Duodenal mucosa (tissue), 2 donors: ENCODE measurements at regions not wholly inside any gene's neighbourhood (a gene's known extent, or its start where the extent isn't known, plus 50 kb on each side); places are given as distances from the start of the nearest gene placed in this dataset.
"Not testable (repeated sequence)": the region's sequence is repeated elsewhere in the genome, so short reads cannot be mapped to it uniquely, and the experiment has no call there.

ENCODE experiments used
- H3K27ac ChIP-seq: one replicate; pipeline ENCODE4 v1.7.0; 2013; ENCODE audit warnings: low read depth, low read length
- H3K27me3 ChIP-seq, 2 donors: one replicate each; pipeline ENCODE4 v1.7.0; 2013; ENCODE audit warnings: low read length in 2 of 2, control low read depth in 1 of 2; ENCODE audit not compliant: insufficient read depth in 2 of 2, control insufficient read depth in 1 of 2
- H3K36me3 ChIP-seq, 2 donors: one replicate each; pipeline ENCODE4 v1.7.0; 2013; ENCODE audit warnings: low read length in 2 of 2, control low read depth in 1 of 2; ENCODE audit not compliant: insufficient read depth in 2 of 2, control insufficient read depth in 1 of 2
- H3K4me1 ChIP-seq, 2 donors: one replicate each; pipeline ENCODE4 v1.7.0; 2013; ENCODE audit warnings: low read length in 2 of 2, control low read depth in 1 of 2; ENCODE audit not compliant: insufficient read depth in 2 of 2, control insufficient read depth in 1 of 2
- H3K4me3 ChIP-seq, 2 donors: one replicate each; pipeline ENCODE4 v1.7.0; 2013; ENCODE audit warnings: low read length in 2 of 2, low read depth in 1 of 2
- H3K9ac ChIP-seq, 2 donors: one replicate each; pipeline ENCODE4 v1.7.0; 2013; ENCODE audit warnings: low read length in 2 of 2, low read depth in 1 of 2
- H3K9me3 ChIP-seq, 2 donors: one replicate each; pipeline ENCODE4 v1.7.0; 2013; ENCODE audit warnings: low read length in 2 of 2, control low read depth in 1 of 2; ENCODE audit not compliant: control insufficient read depth in 1 of 2

DNA sequence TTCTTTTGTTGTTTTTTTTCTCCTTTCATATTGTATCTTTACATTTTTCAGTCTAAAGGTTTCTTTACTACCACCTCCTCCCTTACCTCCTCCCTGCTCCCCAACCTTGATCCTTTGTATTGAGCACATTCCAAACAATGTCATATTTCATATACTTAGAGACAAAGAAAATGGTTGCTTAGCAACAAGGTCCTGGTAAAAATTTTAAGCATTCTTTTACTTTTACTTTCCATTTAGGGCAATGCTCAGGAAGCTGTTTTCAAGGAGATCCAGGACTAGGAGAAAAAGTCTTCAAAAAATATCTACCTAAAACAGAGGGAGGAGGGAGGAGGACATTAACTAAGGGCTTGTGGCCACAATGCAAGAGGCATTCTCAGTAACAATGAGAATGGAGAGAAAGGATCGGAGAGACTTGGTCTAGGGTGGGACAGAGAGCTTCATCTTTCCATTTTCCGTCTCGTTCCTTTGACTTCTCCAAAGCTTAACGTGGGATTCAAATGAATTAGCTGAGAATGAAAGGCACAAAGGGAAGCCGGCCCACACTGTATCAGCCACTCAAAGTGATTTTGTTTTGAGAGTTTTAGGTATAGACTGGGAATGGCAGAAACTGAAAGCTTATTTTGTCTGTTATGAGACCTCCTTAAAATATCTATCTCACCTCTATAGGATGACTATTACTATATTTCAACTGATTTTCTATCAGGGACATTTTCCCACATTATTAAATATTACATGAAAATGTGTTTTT lies 455.7 kb downstream of the RAB38 start:
- peaks cover 4 to 5% of the 10 kb centered on the region in 2 donors for H3K4me1 ChIP-seq
- H3K36me3 ChIP-seq = no peaks in the 10 kb centered on the region
- H3K9me3 ChIP-seq = no peaks in the 10 kb centered on the region
- H3K9ac ChIP-seq = no peak overlapping the region
- no peak overlapping the region for H3K27ac ChIP-seq
- H3K4me3 ChIP-seq = no peak overlapping the region
- no peaks in the 10 kb centered on the region for H3K27me3 ChIP-seq

DNA sequence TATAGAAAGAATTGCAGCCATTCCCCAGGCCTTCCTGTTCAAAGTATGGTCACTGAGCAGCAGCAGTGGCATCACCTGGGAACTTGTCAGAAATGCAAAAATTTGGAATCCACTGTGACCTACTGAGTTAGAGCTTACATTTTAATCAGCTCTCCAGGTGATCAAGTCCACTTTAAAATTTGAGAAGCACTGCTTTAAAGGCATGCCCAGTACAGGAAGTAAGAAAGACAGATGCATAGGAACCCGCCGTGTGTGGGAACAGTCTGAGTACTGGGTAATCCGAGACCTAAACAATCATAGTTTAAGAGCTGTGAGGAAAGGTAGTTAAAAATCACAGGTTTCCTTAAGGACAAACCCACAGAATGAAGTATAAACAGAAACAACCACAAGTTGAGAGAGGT lies 462.4 kb downstream of the RAB38 start:
- H3K4me3 ChIP-seq = no peak overlapping the region
- H3K9me3 ChIP-seq = no peaks in the 10 kb centered on the region
- no peaks in the 10 kb centered on the region for H3K4me1 ChIP-seq
- H3K27ac ChIP-seq = no peak overlapping the region
- no peak overlapping the region for H3K9ac ChIP-seq
- no peaks in the 10 kb centered on the region for H3K27me3 ChIP-seq
- H3K36me3 ChIP-seq = no peaks in the 10 kb centered on the region

DNA sequence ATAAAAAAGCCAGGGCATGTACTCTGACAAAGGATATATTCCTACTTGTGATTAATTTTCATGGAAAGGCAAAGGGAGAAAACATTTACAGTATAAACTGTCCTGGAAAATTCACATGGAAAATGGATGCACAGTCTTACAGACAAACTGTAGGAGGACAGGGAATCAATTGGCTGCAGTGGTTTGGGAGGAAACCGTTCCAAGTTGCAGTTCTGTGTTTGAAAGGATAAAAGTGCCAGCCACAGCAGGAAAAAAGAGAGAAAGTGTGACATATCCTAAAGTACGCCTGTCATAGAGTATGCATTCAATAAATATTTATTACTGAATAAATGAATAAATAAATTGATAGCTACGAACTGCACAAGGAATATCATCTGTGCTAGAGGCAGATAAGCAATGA lies 462.9 kb downstream of the RAB38 start:
- H3K9ac ChIP-seq = no peak overlapping the region
- H3K4me1 ChIP-seq = no peaks in the 10 kb centered on the region
- no peak overlapping the region for H3K4me3 ChIP-seq
- H3K36me3 ChIP-seq = no peaks in the 10 kb centered on the region
- H3K9me3 ChIP-seq = no peaks in the 10 kb centered on the region
- no peak overlapping the region for H3K27ac ChIP-seq
- no peaks in the 10 kb centered on the region for H3K27me3 ChIP-seq

DNA sequence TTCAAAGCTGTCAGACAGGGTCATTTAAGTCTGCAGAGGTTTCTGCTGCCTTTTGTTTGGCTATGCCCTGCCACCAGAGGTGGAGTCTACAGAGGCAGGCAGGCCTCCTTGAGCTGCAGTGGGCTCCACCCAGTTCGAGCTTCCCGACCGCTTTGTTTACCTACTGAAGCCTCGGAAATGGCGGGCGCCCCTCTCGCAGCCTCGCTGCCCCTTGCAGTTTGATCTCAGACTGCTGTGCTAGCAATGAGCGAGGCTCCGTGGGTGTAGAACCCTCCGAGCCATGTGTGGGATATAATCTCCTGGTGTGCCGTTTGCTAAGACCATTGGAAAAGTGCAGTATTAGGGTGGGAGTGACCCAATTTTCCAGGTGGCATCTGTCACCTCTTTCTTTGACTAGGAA lies 471.7 kb downstream of the RAB38 start:
- H3K4me1 ChIP-seq, H3K9me3 ChIP-seq, H3K9ac ChIP-seq, H3K4me3 ChIP-seq, H3K27me3 ChIP-seq, H3K27ac ChIP-seq, H3K36me3 ChIP-seq: not testable (repeated sequence)

DNA sequence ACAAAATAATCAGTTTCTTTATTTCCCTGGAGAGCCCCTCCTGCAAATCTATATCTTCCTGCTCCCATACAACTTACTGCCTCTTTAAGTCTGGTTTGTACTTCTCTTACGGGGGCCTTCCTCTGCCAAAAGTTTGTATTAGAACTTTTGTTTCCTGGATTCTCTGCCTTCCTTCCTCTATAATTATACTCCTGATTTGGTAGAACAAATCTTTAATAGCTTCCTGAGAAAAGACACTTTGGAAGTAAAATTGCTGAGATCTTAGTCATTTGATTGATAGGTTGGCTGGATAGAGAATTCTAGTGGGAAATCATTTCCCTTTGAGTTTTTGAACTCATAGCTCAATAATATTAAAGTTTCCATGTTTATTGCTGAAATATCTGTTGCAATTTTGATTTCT lies 499.2 kb downstream of the RAB38 start:
- no peaks in the 10 kb centered on the region for H3K9me3 ChIP-seq
- H3K36me3 ChIP-seq = no peaks in the 10 kb centered on the region
- H3K27me3 ChIP-seq = no peaks in the 10 kb centered on the region
- H3K9ac ChIP-seq = no peak overlapping the region
- no peak overlapping the region for H3K27ac ChIP-seq
- no peak overlapping the region for H3K4me3 ChIP-seq
- no peaks in the 10 kb centered on the region for H3K4me1 ChIP-seq

DNA sequence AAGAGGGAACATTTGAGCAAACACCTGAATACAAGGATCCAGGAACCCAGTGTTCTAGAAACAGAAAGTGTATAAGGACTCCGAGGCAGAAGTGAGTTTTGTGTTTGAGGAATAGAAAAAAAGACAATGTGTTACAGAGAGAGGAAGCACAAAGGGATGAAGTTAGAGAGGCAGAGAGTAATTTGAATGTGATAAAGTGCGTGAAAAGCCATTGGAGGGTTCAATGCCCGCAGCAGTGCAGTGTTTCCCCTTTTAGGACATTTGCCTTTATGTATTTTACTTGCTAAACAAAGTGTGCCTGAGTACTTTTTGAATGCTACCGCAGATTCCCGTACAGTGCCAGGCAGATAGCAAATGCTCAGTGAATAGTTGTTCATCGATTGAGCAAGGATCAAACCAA lies 508.5 kb downstream of the RAB38 start:
- Histone ChIP-seq H3K36me3 (no peaks in the 10 kb centered on the region), H3K4me1 (no peaks in the 10 kb centered on the region), H3K27ac (no peak overlapping the region), H3K9me3 (no peaks in the 10 kb centered on the region), H3K4me3 (no peak overlapping the region), H3K9ac (no peak overlapping the region), H3K27me3 (no peaks in the 10 kb centered on the region)

DNA sequence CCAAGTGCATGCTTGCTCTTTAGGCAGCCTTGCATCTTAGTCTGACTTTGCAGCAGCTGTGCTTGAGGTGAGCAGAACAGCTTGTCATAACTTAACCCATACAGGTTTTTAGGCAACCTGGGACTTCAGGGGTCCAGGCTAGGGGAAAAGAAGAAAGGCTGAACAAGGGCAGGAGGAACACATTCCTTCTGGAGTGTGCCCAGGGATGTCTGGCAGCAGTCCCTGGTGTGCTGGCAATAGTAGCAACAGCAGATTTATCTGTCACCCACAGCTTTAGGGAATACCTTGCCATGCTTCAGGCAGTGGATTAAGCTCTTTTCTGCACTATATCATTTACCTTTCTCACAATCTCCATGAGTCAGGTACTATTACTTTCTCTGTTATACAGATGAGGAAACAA lies 513.0 kb downstream of the RAB38 start:
- no peak overlapping the region for H3K27ac ChIP-seq
- no peaks in the 10 kb centered on the region for H3K4me1 ChIP-seq
- H3K27me3 ChIP-seq = no peaks in the 10 kb centered on the region
- no peak overlapping the region for H3K9ac ChIP-seq
- no peaks in the 10 kb centered on the region for H3K9me3 ChIP-seq
- H3K36me3 ChIP-seq = no peaks in the 10 kb centered on the region
- H3K4me3 ChIP-seq = no peak overlapping the region

DNA sequence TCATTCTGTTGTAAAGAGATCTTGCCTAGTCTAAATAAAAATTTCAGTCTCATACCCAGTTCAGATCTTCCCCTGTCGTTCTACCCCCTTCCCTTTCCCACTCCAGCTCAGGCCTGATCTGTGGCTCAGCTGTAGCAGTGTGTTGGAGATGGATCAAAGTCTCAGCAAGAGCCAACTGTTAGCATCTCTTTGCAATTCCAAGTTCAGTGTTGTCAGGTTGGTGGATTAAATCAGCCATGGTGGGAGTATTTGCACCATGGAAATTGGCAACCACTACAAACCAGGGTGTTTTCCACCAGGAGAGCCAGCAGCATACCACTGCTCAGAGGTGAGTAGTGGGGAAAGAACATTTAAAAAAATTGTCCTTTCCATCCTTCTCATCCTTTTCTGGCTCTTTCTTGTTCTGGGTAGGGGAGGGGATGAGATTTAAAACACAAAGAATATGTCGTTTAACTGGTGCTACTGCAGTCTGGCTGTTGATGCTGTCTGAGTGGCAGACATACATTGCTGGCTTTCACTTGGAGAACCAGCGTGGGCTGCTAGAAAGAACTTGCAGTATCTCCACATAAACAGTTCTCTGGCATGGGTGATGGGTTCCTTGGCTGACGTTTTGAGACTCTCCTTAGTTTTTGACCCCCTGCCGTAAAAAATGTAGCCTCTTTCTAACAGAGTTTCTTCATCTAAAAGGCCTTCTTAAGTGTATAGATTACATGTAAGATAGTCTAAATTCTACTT lies 514.1 kb downstream of the RAB38 start:
- Histone ChIP-seq H3K36me3 (no peaks in the 10 kb centered on the region), H3K9me3 (no peaks in the 10 kb centered on the region), H3K27ac (no peak overlapping the region), H3K9ac (no peak overlapping the region), H3K4me3 (no peak overlapping the region), H3K27me3 (no peaks in the 10 kb centered on the region), H3K4me1 (no peaks in the 10 kb centered on the region)

DNA sequence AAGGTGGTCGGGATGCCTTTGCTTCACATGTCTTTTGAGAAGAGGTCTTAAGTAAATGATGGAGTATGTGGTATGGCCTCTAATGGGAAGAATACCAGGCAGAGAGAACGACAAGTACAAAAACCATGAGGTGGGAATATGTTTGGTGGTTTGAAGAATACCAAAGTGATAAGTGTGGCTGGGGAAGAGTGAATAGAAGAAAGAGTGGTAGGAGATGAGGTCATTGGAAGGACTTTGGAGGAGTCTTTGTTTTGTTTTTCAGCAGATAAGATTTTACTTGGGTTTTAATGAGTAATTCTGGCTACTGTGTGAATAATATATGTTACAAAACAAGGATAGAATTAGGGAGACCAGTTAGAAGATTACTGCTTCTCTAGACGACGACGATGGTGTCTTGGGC lies 515.4 kb downstream of the RAB38 start:
- no peaks in the 10 kb centered on the region for H3K27me3 ChIP-seq
- H3K9ac ChIP-seq = no peak overlapping the region
- H3K9me3 ChIP-seq = no peaks in the 10 kb centered on the region
- no peaks in the 10 kb centered on the region for H3K36me3 ChIP-seq
- H3K4me3 ChIP-seq = no peak overlapping the region
- no peaks in the 10 kb centered on the region for H3K4me1 ChIP-seq
- H3K27ac ChIP-seq = no peak overlapping the region

DNA sequence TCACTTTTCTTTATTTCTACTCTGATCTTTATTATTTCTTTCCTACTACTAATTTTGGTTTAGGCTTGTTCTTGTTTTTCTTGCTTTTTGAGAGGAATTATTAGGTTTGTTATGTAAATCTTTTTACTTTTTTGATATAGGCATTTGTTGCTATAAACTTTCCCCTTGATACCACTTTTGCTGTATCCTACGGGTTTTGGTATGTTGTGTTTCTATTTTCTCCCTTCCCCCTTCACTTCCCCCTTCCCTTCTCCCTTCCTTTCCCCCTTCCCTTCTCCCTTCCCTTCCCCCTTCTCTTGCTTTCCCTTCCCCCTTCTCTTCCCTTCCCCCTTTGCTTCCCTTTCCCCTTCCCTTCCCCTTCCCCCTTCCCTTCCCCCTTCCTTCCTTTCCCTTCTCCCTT lies 529.6 kb downstream of the RAB38 start:
- Histone ChIP-seq H3K4me1 (no peaks in the 10 kb centered on the region), H3K9me3 (no peaks in the 10 kb centered on the region), H3K27ac (no peak overlapping the region), H3K27me3 (no peaks in the 10 kb centered on the region), H3K36me3 (no peaks in the 10 kb centered on the region), H3K4me3 (no peak overlapping the region), H3K9ac (no peak overlapping the region)
